Fibroblast of pulmonary artery (primary cell): ENCODE measurements at regions not wholly inside any gene's neighbourhood (a gene's known extent, or its start where the extent isn't known, plus 50 kb on each side); places are given as distances from the start of the nearest gene placed in this dataset.
"Not testable (repeated sequence)": the region's sequence is repeated elsewhere in the genome, so short reads cannot be mapped to it uniquely, and the experiment has no call there.

Experiments used
- DNase-seq: peaks from one replicate; pipeline ENCODE4 v3.0.0-alpha.2; 2010; ENCODE audit warnings: low read depth
- H3K4me3 ChIP-seq: replicated peaks from 2 replicates; pipeline ENCODE4 v1.5.1; 2011; ENCODE audit warnings: low read depth, mild to moderate bottlenecking, control low read depth, low read length, moderate library complexity
- CTCF ChIP-seq: IDR thresholded peaks from 2 replicates; pipeline ENCODE4 v1.5.1; 2011; ENCODE audit warnings: mild to moderate bottlenecking, control low read depth, low read length, inconsistent platforms; ENCODE audit errors: missing control alignments

- no peak for DNase-seq
- no peak for TF ChIP-seq CTCF
- H3K4me3 ChIP-seq = no peak overlapping the region
Observed at GRCh38 chr19:28312269-28312668, 900.7 kb downstream of the UQCRFS1 start.

GRCh38 chr19:28310829-28311228 lies 902.1 kb downstream of the UQCRFS1 start:
- not testable (repeated sequence) for H3K4me3 ChIP-seq, DNase-seq

- no peak for TF ChIP-seq CTCF
Observed at GRCh38 chr19:28309070-28309469, 903.9 kb downstream of the UQCRFS1 start.

GRCh38 chr19:28307963-28308362 lies 905.0 kb downstream of the UQCRFS1 start:
- no peak overlapping the region for H3K4me3 ChIP-seq
- no peak for TF ChIP-seq CTCF
- no peak for DNase-seq

More at GRCh38 chr19:28309070-28309469, 903.9 kb downstream of the UQCRFS1 start:
- DNase-seq = no peak
- no peak overlapping the region for H3K4me3 ChIP-seq

- no peak for TF ChIP-seq CTCF
- peak; percentile 46 for DNase-seq
- no peak overlapping the region for H3K4me3 ChIP-seq
Observed at GRCh38 chr19:28307487-28307886, 905.5 kb downstream of the UQCRFS1 start.

- no peak for TF ChIP-seq CTCF
- DNase-seq = no peak
- no peak overlapping the region for H3K4me3 ChIP-seq
Observed at GRCh38 chr19:28305513-28305912, 907.4 kb downstream of the UQCRFS1 start.

- no peak for TF ChIP-seq CTCF
- no peak for DNase-seq
- H3K4me3 ChIP-seq = no peak overlapping the region
Observed at GRCh38 chr19:28303502-28303901, 909.4 kb downstream of the UQCRFS1 start.

GRCh38 chr19:28301961-28302360 lies 911.0 kb downstream of the UQCRFS1 start:
- H3K4me3 ChIP-seq = no peak overlapping the region
- DNase-seq = no peak
- TF ChIP-seq CTCF = no peak
